Prostate gland (tissue), 2 donors: ENCODE measurements at regions not wholly inside any gene's neighbourhood (a gene's known extent, or its start where the extent isn't known, plus 50 kb on each side); places are given as distances from the start of the nearest gene placed in this dataset.
"Not testable (repeated sequence)": the region's sequence is repeated elsewhere in the genome, so short reads cannot be mapped to it uniquely, and the experiment has no call there.

ENCODE experiments used
- DNase-seq: peaks from one replicate; pipeline ENCODE4 v3.0.0-alpha.2; 2019; ENCODE audit warnings: low spot score
- H3K27ac ChIP-seq, 2 donors: fragments of 200-600 bp; sonication (generic); 2 replicates each; pipeline ENCODE4 v1.5.1; 2017 to 2019
- H3K27me3 ChIP-seq: fragments of 200-600 bp; sonication (generic); replicated peaks from 2 replicates; pipeline ENCODE4 v1.5.1; 2019; ENCODE audit not compliant: insufficient read depth
- H3K36me3 ChIP-seq, 2 donors: fragments of 200-600 bp; sonication (generic); 1 replicate in 1 of 2; 2 replicates in 1 of 2; pipeline versions ENCODE4 v1.5.1 to v1.8.1; 2017 to 2019
- H3K4me1 ChIP-seq: fragments of 200-600 bp; sonication (generic); replicated peaks from 2 replicates; pipeline ENCODE4 v1.5.1; 2019
- H3K4me3 ChIP-seq, 2 donors: fragments of 200-600 bp; sonication (generic); 2 replicates each; pipeline ENCODE4 v1.5.1; 2017 to 2019
- H3K9me3 ChIP-seq: fragments of 200-600 bp; sonication (generic); 2 replicates; pipeline ENCODE4 v1.5.1; 2017
- POLR2A ChIP-seq: fragments of 450-650 bp; IDR thresholded peaks from one replicate; pipeline ENCODE4 v1.6.1; 2016; ENCODE audit warnings: antibody characterized with exemption, mild to moderate bottlenecking
- POLR2AphosphoS5 ChIP-seq: sonication (generic); formaldehyde crosslinking; IDR thresholded peaks from one replicate; pipeline ENCODE4 v1.6.1; 2017; ENCODE audit warnings: antibody characterized with exemption
- WGBS: methylation state at CpG from one replicate; pipeline ENCODE4 v1.1.5; 2018; 5-methylcytosine and 5-hydroxymethylcytosine counted together
- intact Hi-C: fragments of 100-400 bp; cut with DNase I; formaldehyde crosslinking; loops from one replicate; pipeline ENCODE4 v1.14.2; 2022
- TF ChIP-seq, protein P1 (sequence below), 4 experiments: fragments of 200-600 bp in 2 of 4; fragments of 450-650 bp in 2 of 4; sonication (generic) in 2 of 4; IDR thresholded peaks; 1 replicate in 3 of 4; 2 replicates in 1 of 4; pipeline ENCODE4 v1.5.1; 2016 to 2019; ENCODE audit warnings: antibody characterized with exemption in 4 of 4, mild to moderate bottlenecking in 2 of 4, moderate library complexity in 2 of 4

DNA sequence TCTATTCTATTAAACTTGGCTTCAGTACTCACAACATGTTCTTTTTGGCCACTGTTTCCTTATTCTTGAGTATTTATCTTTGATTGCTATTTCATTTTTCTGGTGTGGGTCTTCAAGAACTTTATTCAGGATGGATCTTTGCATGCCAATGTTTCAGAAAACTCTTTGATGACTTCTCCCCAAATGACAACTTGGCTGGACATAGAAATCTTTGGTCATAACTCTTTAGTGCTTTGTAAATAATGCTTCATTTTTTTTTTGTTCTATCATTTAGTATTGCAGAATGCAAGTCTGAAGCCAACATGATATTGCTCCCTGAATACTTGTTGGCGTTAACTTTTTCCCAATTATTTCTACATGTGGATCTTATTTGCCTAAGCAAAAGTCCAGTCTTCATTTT is 103.6 kb upstream of the HS3ST2 start:
- no peaks in the 10 kb centered on the region for H3K36me3 ChIP-seq
- DNase-seq: no peak
- no peaks in the 10 kb centered on the region for H3K9me3 ChIP-seq
- no peaks in the 10 kb centered on the region for H3K4me1 ChIP-seq
- intact Hi-C loops: no loop called here
- H3K27me3 ChIP-seq: no peaks in the 10 kb centered on the region
- H3K27ac ChIP-seq: no peak overlapping the region
- no peak overlapping the region for H3K4me3 ChIP-seq
- TF ChIP-seq POLR2A: no peak
- TF ChIP-seq, protein P1, sequence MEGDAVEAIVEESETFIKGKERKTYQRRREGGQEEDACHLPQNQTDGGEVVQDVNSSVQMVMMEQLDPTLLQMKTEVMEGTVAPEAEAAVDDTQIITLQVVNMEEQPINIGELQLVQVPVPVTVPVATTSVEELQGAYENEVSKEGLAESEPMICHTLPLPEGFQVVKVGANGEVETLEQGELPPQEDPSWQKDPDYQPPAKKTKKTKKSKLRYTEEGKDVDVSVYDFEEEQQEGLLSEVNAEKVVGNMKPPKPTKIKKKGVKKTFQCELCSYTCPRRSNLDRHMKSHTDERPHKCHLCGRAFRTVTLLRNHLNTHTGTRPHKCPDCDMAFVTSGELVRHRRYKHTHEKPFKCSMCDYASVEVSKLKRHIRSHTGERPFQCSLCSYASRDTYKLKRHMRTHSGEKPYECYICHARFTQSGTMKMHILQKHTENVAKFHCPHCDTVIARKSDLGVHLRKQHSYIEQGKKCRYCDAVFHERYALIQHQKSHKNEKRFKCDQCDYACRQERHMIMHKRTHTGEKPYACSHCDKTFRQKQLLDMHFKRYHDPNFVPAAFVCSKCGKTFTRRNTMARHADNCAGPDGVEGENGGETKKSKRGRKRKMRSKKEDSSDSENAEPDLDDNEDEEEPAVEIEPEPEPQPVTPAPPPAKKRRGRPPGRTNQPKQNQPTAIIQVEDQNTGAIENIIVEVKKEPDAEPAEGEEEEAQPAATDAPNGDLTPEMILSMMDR (IDR thresholded peaks at IDR 0.05): no peak
- TF ChIP-seq POLR2AphosphoS5: no peak
- 88% methylated on average over 1 of the region's 1 CpG for WGBS

DNA sequence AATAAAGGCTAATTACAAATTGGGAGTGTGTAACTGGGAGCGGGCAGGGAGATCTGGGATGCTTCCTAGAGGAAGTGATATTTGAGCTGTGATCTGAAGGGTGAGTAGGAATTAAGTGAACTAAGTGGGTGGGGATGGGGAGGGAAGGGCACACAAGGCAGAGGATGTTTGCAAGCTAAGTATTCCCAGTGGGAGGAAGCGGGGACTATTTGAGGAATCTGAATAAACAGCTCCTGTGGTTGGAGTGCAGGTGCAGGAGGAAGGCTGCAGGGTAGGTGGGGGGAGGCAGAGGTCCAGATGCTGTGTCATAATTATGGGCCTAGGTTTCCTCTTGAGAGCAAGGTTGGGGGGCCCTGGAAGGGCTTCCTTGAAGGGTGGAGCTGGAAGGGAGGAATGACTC is 102.1 kb upstream of the HS3ST2 start:
- TF ChIP-seq POLR2AphosphoS5 (no peak), POLR2A (no peak)
- TF ChIP-seq, protein P1 (IDR thresholded peaks at IDR 0.05): no peak
- H3K4me1 ChIP-seq: no peaks in the 10 kb centered on the region
- DNase-seq: no peak
- intact Hi-C loops: no loop called here
- H3K36me3 ChIP-seq: no peaks in the 10 kb centered on the region
- no peaks in the 10 kb centered on the region for H3K9me3 ChIP-seq
- no peak overlapping the region for H3K4me3 ChIP-seq
- H3K27ac ChIP-seq: no peak overlapping the region
- WGBS: 94% methylated on average over 2 of the region's 2 CpGs
- H3K27me3 ChIP-seq: no peaks in the 10 kb centered on the region

DNA sequence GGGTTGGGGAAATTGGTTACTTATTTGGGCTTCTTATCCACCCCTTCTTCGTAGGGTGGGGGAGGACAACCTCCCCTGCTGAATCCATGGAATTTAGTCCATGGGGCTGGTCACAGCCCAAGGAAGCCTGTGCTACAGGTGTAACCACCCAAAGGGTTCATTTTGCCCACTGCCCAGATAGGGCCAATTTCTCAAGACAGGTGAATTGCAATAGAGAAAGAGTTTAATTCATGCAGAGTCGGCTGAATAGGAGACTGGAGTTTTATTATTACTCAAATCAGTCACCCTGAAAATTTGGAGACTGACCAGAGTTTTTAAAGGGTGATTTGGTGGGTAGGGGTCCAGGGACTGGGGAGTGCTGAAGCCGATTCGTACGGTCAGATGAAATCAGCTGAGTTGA is 101.5 kb upstream of the HS3ST2 start:
- Histone ChIP-seq H3K36me3 (no peaks in the 10 kb centered on the region), H3K4me1 (no peaks in the 10 kb centered on the region), H3K4me3 (no peak overlapping the region), H3K9me3 (no peaks in the 10 kb centered on the region), H3K27me3 (no peaks in the 10 kb centered on the region), H3K27ac (no peak overlapping the region)
- WGBS: 94% methylated on average over 5 of the region's 5 CpGs
- no peak for DNase-seq
- TF ChIP-seq POLR2AphosphoS5 (no peak), POLR2A (no peak)
- TF ChIP-seq, protein P1 (IDR thresholded peaks at IDR 0.05): no peak
- intact Hi-C loops: no loop called here

DNA sequence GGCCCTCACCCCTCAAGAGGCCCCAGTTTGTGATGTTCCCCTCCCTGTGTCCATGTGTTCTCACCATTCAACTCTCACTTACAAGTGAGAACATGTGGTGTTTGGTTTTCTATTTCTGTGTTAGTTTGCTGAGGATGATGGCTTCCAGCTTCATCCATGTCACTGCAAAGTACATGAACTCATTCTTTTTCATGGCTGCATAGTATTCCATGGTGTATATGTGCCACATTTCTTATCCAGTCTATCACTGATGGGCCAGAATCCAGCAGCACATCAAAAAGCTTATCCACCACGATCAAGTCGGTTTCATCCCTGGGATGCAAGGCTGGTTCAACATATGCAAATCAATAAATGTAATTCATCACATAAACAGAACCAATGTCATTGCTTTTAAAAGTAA is 95.4 kb upstream of the HS3ST2 start:
- intact Hi-C loops, H3K27ac ChIP-seq: not testable (repeated sequence)

DNA sequence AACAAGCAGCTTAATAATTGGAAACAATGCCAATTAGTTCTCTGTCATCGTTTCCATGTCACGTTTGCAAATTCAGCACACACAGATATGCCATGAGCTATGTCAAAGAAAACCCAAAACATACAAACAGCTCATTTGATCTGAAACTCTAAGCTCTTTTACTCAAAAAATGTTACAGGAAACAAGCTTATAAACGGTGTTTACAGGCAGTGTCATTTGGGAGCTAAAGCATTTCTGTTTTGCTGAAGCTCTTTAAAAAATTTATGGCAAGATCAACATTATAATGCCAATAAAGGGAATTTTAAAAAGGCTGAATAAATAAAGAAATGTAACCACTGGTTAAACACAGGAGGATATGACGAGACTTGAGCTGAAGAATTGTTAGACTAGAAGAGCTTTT is 94.0 kb upstream of the HS3ST2 start:
- H3K9me3 ChIP-seq: no peaks in the 10 kb centered on the region
- no peak for TF ChIP-seq POLR2A
- TF ChIP-seq, protein P1 (IDR thresholded peaks at IDR 0.05): no peak
- TF ChIP-seq POLR2AphosphoS5: peak; percentile 69
- WGBS: 16% methylated on average over 4 of the region's 4 CpGs
- intact Hi-C loops: no loop called here
- H3K36me3 ChIP-seq: no peaks in the 10 kb centered on the region
- H3K4me3 ChIP-seq: no peak overlapping the region
- peaks cover 6% of the 10 kb centered on the region for H3K4me1 ChIP-seq
- no peak for DNase-seq
- H3K27ac ChIP-seq: no peak overlapping the region
- no peaks in the 10 kb centered on the region for H3K27me3 ChIP-seq

More for the DNA sequence above, 95.4 kb upstream of the HS3ST2 start:
- H3K9me3 ChIP-seq, H3K4me3 ChIP-seq, H3K27me3 ChIP-seq, H3K36me3 ChIP-seq, H3K4me1 ChIP-seq, DNase-seq: not testable (repeated sequence)
- 90% methylated on average over 2 of the region's 2 CpGs for WGBS
